ENCODE measurements at regions not wholly inside any gene's neighbourhood (a gene's known extent, or its start where the extent isn't known, plus 50 kb on each side); places are given as distances from the start of the nearest gene placed in this dataset.
"Not testable (repeated sequence)": the region's sequence is repeated elsewhere in the genome, so short reads cannot be mapped to it uniquely, and the experiment has no call there.

DNA sequence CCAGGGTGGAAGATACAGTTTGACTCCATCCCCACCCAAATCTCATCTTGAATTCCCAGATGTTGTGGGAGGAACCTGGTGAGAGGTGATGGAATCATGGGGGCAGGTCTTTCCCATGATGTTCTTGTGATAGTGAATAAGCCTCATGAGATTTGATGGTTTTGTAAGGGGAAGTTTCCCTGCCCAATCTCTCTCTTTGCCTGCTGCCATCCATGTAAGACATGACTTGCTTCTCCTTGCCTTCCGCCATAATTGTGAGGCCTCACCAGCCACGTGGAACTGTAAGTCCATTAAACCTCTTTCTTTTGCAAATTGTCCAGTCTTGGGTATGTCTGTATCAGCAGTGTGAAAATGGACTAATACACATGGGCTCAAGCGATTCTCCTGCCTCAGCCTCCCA, 59.4 kb upstream of the LHX5 start:
- TF ChIP-seq EZH2phosphoT487 (conservative IDR thresholded peaks at IDR 0.05; ENCODE audit: low read length) = not testable (repeated sequence)
- TF ChIP-seq, protein P1, sequence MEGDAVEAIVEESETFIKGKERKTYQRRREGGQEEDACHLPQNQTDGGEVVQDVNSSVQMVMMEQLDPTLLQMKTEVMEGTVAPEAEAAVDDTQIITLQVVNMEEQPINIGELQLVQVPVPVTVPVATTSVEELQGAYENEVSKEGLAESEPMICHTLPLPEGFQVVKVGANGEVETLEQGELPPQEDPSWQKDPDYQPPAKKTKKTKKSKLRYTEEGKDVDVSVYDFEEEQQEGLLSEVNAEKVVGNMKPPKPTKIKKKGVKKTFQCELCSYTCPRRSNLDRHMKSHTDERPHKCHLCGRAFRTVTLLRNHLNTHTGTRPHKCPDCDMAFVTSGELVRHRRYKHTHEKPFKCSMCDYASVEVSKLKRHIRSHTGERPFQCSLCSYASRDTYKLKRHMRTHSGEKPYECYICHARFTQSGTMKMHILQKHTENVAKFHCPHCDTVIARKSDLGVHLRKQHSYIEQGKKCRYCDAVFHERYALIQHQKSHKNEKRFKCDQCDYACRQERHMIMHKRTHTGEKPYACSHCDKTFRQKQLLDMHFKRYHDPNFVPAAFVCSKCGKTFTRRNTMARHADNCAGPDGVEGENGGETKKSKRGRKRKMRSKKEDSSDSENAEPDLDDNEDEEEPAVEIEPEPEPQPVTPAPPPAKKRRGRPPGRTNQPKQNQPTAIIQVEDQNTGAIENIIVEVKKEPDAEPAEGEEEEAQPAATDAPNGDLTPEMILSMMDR (IDR thresholded peaks at IDR 0.05; ENCODE audit: insufficient read depth, low read length, poor library complexity, severe bottlenecking) = not testable (repeated sequence)

All from SU-DHL-6 (cell line).